NCI-H1105 (cell line): ENCODE measurements at regions not wholly inside any gene's neighbourhood (a gene's known extent, or its start where the extent isn't known, plus 50 kb on each side); places are given as distances from the start of the nearest gene placed in this dataset.
A peak's percentile ranks its signal among the peaks of the same experiment; 100 is the strongest.
"Not testable (repeated sequence)": the region's sequence is repeated elsewhere in the genome, so short reads cannot be mapped to it uniquely, and the experiment has no call there.

Experiments used
- DNase-seq: peaks from one replicate; lab custom pipeline; 2025; lab: John Stamatoyannopoulos, UW

DNA sequence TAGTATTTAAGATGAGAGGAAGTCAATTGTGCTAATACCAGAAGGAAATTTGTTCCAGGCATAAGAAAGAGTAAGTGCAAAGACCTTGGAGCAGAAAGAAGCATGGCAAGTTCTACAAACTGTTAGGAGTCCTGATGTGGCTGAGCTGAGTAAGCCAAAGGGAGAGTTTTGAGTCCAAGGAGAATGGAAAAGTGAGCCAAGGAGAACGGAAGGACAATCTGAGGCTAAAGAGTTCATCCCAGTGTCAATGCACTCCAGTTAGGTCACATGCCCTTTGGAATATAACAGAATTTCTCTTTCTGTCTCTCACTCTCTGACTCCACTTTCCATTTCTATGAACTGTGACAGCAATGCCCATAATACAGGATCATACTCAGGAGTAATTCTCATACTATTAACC is 224.7 kb downstream of the CAAP1 start:
- no peak for DNase-seq

DNA sequence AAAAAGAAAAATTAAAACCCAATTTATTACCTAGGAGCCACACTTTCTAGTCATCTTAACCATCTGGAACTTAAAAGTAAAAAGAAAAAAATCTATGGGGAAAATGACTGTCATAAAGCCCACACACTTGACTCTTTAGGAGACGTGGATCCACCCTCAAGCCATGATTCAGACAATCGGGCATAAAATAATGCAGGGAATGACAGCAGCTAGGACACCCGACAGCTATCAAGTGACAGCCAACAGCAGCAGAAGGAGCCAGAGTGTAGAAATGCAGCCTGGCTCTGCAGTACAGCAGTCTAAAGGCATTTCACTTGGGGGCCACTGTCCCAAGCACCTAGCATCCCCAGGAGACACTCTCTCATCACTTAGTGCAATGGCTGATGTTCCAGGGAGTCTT is 226.9 kb downstream of the CAAP1 start:
- DNase-seq: no peak

DNA sequence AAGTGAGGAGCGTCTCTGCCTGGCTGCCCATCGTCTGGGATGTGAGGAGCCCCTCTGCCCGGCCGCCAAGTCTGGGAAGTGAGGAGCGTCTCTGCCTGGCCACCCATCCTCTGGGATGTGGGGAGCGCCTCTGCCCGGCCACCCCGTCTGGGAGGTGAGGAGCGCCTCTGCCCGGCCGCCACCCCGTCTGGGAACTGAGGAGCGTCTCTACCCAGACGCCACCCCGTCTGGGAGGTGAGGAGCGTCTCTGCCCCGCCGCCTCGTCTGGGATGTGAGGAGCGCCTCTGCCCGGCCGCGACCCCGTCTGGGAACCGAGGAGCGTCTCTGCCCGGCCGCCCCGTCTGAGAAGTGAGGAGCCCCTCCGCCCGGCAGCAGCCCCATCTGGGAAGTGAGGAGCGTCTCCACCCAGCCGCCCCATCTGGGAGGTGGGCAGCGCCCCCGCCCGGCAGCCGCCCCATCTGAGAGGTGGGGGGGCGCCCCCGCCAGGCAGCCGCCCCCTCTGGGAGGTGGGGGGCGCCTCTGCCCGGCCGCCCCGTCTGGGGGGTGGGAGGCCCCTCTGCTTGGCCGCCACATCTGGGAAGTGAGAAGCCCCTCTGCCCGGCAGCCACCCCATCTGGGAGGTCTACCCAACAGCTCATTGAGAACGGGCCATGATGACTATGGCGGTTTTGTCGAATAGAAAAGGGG is 228.4 kb downstream of the CAAP1 start:
- DNase-seq: not testable (repeated sequence)

DNA sequence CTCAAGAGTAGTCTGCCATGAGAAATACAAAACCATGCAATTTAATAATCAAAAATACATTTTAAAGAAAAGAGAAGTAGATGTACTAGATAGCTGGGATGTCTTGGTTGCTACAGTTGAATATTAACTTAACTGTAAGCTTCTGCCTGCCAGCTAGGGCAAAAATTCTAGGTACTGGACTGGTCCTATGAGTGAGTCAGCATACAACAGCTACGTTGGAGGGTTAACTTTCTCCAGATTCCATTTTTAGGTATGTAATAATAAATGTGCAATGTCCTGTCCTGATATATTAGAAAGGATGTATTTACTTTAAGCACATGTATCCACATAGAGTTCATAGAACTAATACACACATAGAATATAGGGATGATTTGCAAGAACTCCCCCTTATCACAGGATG is 230.1 kb downstream of the CAAP1 start:
- no peak for DNase-seq

DNA sequence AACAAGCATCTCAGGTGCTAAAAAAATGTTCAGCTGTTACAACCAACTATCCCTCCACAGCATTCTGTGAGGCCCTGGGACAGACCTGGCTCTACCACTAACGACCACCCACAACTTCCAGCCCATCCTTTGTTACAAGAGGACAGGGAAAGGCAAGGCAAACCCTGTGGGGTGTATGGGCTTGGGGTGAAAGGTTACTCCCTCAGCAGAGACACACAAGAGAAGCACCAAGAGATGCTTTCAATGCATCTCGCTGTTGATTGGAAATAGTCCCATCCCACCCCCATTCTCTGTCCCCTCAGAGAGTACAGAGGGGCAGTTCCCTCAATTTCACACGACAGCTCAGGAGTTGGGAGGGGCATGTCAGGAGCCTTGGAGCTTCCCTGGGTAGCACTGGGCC is 234.1 kb downstream of the CAAP1 start:
- no peak for DNase-seq

DNA sequence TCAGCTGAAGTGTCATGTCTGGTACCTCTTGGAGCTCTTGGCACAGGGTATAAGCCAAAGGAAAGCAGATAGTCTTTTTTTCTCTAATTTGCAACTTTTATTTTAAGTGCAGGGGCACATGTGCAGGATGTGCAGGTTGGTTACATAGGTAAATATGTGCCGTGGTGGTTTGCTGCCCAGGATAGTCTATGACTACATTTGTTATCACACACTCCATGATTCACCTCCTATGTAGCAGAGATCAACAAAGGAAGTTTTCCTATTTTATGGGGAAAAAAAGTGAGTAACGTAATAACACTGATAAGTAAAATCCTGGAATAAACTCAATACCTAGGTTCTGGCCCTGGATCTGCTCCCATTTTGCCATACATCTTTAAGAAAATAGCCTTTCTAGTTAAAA is 234.6 kb downstream of the CAAP1 start:
- DNase-seq: no peak

DNA sequence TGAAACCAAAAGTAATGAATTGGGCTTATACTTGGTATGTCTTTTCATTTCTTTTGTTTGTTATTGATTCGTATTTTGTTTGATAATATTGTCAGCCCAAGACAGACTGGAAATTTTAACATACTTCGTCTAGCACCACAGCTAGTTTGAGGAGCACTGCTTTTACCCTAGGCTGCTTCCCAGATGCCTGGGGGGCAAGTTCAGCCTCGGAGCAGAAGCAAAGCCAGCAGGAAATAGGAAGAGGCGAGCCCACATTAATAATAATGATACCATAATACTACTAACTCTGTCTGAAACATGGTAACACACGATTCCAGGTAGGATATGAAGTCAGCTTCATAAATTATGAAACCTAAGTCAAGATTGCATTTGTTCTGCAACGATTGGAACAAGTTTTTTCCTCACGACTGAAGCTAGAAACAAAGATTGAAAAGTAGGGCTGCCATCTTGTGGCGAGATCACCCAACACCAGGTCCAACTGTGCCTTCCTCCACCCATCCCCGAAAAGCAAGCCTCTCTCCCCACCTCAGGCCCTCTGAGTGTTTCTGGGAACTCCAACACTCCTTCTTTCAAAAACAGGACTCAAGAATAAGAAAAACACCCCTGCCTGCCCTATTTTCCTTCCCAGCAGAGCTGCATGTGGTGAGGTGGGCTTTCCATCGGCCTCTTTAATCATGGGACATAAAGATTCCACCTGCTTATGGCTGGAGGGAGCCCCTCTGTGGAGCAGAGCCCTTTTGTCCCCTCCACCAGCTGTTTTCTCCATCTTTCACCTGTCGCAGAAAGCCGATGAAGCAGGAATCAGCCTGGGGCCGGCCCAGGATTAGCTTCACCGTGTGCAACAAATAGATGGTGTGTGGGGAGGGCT is 236.4 kb downstream of the CAAP1 start:
- no peak for DNase-seq

DNA sequence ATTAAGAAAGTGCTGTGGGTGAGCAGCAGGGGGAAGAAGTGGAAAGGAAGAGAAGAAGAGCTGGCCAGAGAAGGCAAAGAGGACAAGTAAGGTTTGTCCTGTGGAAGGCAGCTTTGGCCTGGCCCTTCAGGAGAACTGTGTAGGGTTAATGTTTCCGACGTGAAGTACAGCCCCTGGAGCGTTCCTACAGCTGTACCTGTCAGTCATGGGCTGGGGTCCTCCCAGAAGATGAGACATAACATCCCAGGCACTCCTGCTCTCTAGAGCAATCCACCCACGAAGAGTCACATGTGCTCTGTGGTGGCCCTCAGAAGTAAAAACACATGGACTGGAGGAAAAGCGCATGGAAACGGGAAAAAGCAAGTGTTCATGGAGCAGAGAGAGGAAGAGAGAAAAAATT is 237.4 kb downstream of the CAAP1 start:
- DNase-seq: no peak

GRCh38 chr9:26650325-26650724 is 242.3 kb downstream of the CAAP1 start:
- no peak for DNase-seq

DNA sequence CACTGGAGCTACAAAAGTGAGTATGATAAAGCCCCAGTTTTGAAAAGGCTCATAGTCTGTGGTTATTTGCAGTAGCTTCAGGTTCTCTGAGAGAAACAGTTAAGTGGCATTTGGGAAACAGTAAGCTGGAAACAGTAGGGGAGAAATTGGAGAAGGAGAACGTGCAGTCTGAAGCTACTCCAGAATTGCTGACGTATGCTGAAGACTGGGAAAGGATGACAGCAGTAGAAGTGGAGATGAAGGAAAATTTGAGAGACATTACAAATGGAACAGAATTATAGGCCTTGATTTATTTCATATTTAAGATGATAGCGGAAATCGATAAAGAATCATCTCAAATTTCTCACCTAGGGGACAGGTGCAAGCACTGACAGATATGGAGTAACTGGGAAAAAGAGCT is 248.8 kb downstream of the CAAP1 start:
- no peak for DNase-seq

GRCh38 chr9:26639761-26640160 is 252.8 kb downstream of the CAAP1 start:
- DNase-seq: no peak

DNA sequence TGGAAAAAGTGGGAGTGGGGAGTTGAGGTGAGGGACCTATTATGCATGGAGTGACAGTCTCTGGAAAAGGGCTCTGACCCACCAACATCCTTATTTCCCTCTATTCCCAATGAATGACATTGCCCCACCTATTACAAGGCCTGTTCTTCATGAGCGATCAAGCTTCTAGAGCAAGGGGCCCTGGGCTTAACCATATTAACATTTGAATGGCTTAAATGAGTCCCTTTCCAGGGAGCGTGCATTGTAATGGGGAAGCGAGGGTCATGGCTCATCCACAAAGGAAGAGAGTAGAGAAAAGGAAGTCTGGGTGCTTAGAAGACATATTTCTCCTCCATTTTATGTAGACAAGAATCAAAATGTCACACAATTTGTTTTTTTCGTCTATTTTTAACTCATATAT is 255.5 kb downstream of the CAAP1 start:
- no peak for DNase-seq

DNA sequence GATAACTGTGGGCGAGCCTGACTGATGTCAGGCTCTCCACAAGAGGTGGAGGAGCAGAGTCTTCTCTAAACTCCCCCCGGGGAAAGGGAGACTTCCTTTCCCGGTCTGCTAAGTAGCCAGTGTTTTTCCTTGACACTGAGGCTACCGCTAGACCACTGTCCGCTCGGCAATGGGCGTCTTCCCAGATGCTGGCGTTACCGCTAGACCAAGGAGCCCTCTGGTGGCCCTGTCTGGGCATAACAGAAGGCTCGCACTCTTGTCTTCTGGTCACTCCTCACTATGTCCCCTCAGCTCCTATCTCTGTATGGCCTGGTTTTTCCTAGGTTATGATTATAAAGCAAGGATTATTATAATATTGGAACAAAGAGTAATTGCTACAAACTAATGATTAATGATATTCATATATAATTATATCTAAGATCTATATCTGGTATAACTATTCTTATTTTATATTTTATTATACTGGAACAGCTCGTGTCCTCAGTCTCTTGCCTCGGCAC is 278.7 kb downstream of the CAAP1 start:
- DNase-seq: not testable (repeated sequence)

DNA sequence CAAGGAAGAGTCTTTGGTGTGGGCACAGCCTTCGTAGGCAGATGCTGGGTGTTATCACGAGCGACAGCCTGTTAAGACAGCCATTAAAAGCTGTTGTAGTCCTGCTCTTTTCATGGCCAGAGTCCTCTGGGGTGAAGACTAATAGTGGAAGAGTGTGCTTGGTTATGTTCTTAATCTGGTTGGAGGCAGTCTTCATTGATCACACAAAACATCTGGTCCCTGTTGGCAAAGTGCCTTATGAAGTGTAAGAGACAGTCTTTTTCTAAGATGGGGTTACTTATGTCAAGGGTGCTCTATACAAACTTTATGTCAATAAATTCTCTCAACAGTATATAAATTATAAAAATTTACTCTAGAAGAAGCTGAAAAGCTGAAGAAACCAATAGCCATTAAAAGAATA is 280.4 kb downstream of the CAAP1 start:
- no peak for DNase-seq

- DNase-seq: no peak
Measured at GRCh38 chr9:26606756-26607155, 285.8 kb downstream of the CAAP1 start.

DNA sequence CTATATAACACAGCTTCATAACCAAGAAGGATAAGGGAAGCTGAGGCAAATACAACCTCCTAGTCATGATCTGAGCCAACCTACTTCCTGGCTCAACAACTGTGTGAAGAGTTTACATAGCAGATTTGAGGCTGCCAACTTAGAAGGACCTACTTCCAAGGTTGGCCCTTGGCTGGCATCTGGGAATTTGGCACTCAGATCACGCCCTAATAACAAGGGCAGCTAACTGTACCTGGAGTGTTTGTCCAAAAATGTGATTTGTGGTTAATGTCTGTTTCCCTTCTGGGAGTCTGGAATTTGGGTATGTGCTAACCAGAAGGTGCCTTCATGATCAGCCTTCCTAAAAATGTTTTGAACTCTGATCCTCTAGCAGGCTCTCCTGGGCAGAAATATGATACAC is 287.2 kb downstream of the CAAP1 start:
- no peak for DNase-seq

- DNase-seq: no peak
Measured at GRCh38 chr9:26604076-26604662, 288.4 kb downstream of the CAAP1 start.

DNA sequence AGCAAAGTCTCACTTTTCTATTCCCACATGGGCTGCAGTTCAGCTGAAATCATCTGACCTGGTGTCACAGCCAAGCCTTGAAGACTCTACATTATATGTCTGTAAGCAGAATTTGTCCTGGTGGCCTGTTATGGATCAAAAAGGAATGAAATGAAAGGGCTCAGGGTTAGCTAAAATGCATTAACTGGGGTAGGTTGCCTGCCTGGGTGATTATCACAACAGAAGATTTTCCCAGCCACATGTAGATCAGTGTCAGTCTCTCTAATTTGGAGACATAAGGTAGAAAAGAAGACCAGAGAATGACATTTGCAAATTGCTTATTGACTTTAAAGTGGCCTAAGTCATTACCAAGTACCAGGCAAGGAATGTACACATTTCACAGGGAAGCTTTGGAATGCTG is 289.0 kb downstream of the CAAP1 start:
- DNase-seq: no peak

GRCh38 chr9:26597542-26598149 is 295.0 kb downstream of the CAAP1 start:
- peak; percentile 11 for DNase-seq

DNA sequence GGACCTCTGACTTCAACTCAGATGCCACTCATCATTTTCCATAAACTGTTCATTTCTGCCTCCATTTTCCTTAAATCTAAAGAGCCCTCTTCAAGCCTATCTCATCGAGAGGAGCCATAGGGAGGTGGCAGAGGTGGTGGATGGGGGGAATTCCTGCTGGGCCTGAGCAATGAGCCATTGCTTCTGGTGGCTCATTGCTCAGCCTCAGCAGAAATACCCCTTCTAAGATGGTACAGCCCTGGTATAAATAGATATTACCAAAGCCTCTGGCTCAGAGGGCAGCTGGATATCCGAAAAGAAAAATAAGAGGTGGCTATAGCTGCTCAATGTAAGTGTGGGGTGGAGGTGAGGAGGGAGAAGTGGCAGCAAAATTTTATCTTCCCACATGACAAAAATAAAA is 313.5 kb downstream of the CAAP1 start:
- DNase-seq: no peak

GRCh38 chr9:26574898-26575440 is 317.6 kb downstream of the CAAP1 start:
- DNase-seq: no peak

DNA sequence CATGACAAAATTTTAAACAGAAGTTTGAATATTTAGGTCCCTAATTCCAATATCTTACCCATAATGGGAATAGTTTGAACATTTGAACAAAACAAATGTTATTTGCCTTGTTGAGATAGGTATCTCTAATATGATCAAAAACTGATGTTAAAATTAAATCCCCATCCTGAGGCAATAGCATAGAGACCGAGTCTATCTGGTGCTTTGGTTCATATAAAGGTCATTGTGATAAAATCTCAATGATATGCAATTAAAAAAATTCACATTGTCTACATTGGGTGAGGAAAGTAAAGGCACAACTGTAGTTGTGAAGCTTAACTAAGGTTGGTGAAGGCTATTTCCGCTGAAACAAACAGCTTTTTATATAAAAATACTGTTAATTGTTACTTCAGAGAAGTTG is 318.3 kb downstream of the CAAP1 start:
- DNase-seq: no peak
